Left lung (tissue), 4 donors: ENCODE measurements at regions not wholly inside any gene's neighbourhood (a gene's known extent, or its start where the extent isn't known, plus 50 kb on each side); places are given as distances from the start of the nearest gene placed in this dataset.

ENCODE experiments used
- ATAC-seq: fragments of 200-7000 bp; cut with Tn5 transposase; one replicate; pipeline ENCODE4 v1.9.1; 2020; ENCODE audit warnings: moderate library complexity
- DNase-seq, 4 donors: peaks; one replicate each; pipeline ENCODE4 v3.0.0-alpha.2; 2013 to 2020
- H3K27ac ChIP-seq, 2 donors: fragments of 200-600 bp; sonication (generic) in 1 of 2; one replicate each; pipeline versions ENCODE4 v1.5.0 to v1.8.0; 2020 to 2021
- H3K27me3 ChIP-seq, 2 donors: fragments of 200-600 bp; sonication (generic) in 1 of 2; one replicate each; pipeline versions ENCODE4 v1.5.0 to v1.8.0; 2020 to 2021
- H3K36me3 ChIP-seq, 2 donors: fragments of 200-600 bp; sonication (generic) in 1 of 2; one replicate each; pipeline versions ENCODE4 v1.5.0 to v1.8.0; 2020 to 2021
- H3K4me1 ChIP-seq, 2 donors: fragments of 200-600 bp; one replicate each; pipeline ENCODE4 v1.8.0; 2021
- H3K4me3 ChIP-seq, 2 donors: fragments of 200-600 bp; sonication (generic) in 1 of 2; one replicate each; pipeline versions ENCODE4 v1.5.0 to v1.8.0; 2020 to 2021; ENCODE audit warnings: mild to moderate bottlenecking in 1 of 2
- H3K9me3 ChIP-seq, 2 donors: fragments of 200-600 bp; sonication (generic) in 1 of 2; one replicate each; pipeline versions ENCODE4 v1.5.0 to v1.8.0; 2020 to 2021
- intact Hi-C, 2 donors: fragments of 100-400 bp; cut with DNase I; formaldehyde crosslinking; loops; one replicate each; pipeline versions ENCODE4 v1.11.2 to v1.14.2; 2022
- TF ChIP-seq, protein P1 (sequence below), 2 donors: fragments of 200-600 bp; sonication (generic) in 1 of 2; IDR thresholded peaks; one replicate each; pipeline versions ENCODE4 v1.5.0 to v1.8.0; 2021; ENCODE audit warnings: antibody characterized with exemption in 2 of 2
- donor health status: DM: no; HTN: yes; CAD: no.
- donor health status: DM: no; HTN: no; CAD: no.

DNA sequence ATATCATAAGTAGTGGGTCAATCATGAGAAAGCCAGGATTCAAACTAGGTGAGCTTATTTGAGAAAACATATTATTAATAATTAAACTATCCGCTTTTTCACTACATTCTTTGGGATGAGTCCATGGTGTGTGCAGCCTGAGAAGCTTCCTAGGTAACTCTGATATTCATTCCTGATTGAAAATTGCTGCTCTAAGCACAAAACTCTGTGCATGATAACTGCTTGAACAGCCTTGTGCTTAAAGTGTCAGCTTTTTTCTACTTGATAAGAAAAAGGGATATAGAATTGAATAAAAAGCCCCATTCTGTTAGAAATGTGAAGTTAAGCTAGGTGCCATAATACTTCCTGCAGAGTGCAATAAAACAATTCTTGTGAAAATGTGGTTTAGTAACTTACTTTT lies 343.5 kb upstream of the LUZP2 start:
- no peaks in the 10 kb centered on the region for H3K9me3 ChIP-seq
- no peak for DNase-seq

DNA sequence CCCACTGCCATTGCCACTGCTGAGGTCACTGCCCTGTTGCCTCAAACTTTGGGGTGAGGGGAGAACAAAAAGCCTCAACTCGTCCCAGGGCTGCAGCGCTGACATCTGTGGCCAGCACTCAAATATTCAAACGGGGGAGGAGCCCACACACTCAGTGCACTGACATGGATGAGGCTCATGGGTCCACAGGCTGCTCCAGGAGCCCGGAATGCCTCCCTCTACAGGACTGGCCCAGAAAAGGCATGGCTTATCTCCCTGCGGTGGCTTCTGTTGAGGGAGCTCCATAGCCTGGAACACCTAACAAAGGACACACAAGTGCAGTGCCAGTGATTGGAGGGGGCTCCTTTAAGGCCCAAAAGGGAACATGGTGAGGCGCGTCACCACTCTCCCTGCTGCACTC lies 341.1 kb upstream of the LUZP2 start:
- intact Hi-C loops, result no loop called here
- Histone ChIP-seq H3K4me3 (no peak overlapping the region), H3K27ac (no peak overlapping the region), H3K9me3 (no peaks in the 10 kb centered on the region), H3K4me1 (no peaks in the 10 kb centered on the region), H3K27me3 (no peaks in the 10 kb centered on the region), H3K36me3 (no peaks in the 10 kb centered on the region)
- TF ChIP-seq, protein P1, sequence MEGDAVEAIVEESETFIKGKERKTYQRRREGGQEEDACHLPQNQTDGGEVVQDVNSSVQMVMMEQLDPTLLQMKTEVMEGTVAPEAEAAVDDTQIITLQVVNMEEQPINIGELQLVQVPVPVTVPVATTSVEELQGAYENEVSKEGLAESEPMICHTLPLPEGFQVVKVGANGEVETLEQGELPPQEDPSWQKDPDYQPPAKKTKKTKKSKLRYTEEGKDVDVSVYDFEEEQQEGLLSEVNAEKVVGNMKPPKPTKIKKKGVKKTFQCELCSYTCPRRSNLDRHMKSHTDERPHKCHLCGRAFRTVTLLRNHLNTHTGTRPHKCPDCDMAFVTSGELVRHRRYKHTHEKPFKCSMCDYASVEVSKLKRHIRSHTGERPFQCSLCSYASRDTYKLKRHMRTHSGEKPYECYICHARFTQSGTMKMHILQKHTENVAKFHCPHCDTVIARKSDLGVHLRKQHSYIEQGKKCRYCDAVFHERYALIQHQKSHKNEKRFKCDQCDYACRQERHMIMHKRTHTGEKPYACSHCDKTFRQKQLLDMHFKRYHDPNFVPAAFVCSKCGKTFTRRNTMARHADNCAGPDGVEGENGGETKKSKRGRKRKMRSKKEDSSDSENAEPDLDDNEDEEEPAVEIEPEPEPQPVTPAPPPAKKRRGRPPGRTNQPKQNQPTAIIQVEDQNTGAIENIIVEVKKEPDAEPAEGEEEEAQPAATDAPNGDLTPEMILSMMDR (IDR thresholded peaks at IDR 0.05), result no peak
- no peak for DNase-seq
- no peak for ATAC-seq

More for the DNA sequence above, 343.5 kb upstream of the LUZP2 start:
- Histone ChIP-seq H3K4me3 (no peak overlapping the region), H3K27me3 (no peaks in the 10 kb centered on the region), H3K4me1 (no peaks in the 10 kb centered on the region), H3K36me3 (no peaks in the 10 kb centered on the region), H3K27ac (no peak overlapping the region)
- TF ChIP-seq, protein P1 (IDR thresholded peaks at IDR 0.05), result no peak
- no peak for ATAC-seq
- intact Hi-C loops, result no loop called here

DNA sequence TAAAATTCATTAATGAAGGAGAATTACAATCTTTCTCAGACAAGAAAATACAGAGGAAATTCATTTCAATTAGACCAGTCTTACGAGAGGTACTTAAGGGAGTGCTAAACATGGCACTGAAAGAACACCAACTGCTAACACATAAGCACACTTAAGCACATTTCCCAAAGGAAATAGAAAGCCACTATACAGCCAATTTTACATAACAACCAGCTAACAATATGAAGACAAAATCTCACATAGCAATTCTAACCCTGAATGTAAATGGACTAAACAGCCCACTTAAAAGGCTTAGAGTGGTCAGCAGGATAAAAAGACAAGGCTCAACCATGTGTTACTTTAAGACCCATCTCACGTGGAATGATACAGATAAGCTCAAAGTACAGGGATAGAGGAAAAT lies 339.5 kb upstream of the LUZP2 start:
- intact Hi-C loops, result no loop called here
- peak; percentile 27 for ATAC-seq
- H3K27ac ChIP-seq, result no peak overlapping the region
- H3K27me3 ChIP-seq, result no peaks in the 10 kb centered on the region
- H3K4me3 ChIP-seq, result no peak overlapping the region
- DNase-seq, result no peak
- no peaks in the 10 kb centered on the region for H3K9me3 ChIP-seq
- TF ChIP-seq, protein P1 (IDR thresholded peaks at IDR 0.05), result no peak
- no peaks in the 10 kb centered on the region for H3K4me1 ChIP-seq
- H3K36me3 ChIP-seq, result no peaks in the 10 kb centered on the region

DNA sequence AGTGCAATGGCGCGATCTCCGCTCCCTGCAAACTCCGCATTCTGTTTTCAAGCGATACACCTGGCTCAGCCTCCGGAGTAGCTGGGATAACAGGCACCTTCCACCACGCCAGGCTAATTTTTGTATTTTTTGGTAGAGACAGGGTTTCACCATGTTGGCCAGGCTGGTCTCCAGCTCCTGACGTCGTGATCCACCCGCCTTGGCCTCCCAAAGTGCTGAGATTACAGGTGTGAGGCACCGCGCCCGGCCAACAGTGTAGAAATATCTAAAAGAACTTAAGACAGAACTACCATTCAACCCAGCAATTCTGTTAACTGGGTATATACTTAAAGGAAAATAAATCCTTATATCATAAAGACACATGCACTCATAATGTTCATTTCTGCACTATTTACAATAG lies 335.3 kb upstream of the LUZP2 start:
- Histone ChIP-seq H3K27ac (no peak overlapping the region), H3K36me3 (no peaks in the 10 kb centered on the region), H3K27me3 (no peaks in the 10 kb centered on the region), H3K4me1 (no peaks in the 10 kb centered on the region), H3K4me3 (no peak overlapping the region), H3K9me3 (no peaks in the 10 kb centered on the region)
- TF ChIP-seq, protein P1 (IDR thresholded peaks at IDR 0.05), result no peak
- intact Hi-C loops, result no loop called here
- no peak for DNase-seq
- ATAC-seq, result no peak

DNA sequence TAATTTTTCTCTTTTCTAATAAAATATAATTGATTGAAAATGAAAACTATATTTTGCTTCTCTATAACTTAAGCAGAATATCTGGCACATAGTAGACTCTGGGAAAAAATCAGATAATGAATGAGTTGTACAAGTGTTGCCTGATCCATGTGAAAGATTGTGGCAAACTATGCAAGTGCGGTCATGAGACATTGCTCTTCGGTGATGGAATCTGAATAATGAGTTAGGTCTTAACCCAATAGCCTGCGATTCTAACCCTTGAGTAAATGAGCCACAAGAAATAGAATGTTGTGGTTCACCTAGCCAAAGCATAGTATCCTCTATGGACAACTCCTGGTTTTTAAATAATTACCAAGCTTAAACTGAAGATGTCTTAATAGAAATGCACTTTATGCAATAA lies 333.7 kb upstream of the LUZP2 start:
- ATAC-seq (no peak), DNase-seq (no peak)
- H3K4me3 ChIP-seq, result no peak overlapping the region
- no peak overlapping the region for H3K27ac ChIP-seq
- no peaks in the 10 kb centered on the region for H3K27me3 ChIP-seq
- TF ChIP-seq, protein P1 (IDR thresholded peaks at IDR 0.05), result no peak
- no peaks in the 10 kb centered on the region for H3K36me3 ChIP-seq
- intact Hi-C loops, result no loop called here
- H3K9me3 ChIP-seq, result no peaks in the 10 kb centered on the region
- H3K4me1 ChIP-seq, result no peaks in the 10 kb centered on the region
